ENCODE measurements at regions not wholly inside any gene's neighbourhood (a gene's known extent, or its start where the extent isn't known, plus 50 kb on each side); places are given as distances from the start of the nearest gene placed in this dataset.

DNA sequence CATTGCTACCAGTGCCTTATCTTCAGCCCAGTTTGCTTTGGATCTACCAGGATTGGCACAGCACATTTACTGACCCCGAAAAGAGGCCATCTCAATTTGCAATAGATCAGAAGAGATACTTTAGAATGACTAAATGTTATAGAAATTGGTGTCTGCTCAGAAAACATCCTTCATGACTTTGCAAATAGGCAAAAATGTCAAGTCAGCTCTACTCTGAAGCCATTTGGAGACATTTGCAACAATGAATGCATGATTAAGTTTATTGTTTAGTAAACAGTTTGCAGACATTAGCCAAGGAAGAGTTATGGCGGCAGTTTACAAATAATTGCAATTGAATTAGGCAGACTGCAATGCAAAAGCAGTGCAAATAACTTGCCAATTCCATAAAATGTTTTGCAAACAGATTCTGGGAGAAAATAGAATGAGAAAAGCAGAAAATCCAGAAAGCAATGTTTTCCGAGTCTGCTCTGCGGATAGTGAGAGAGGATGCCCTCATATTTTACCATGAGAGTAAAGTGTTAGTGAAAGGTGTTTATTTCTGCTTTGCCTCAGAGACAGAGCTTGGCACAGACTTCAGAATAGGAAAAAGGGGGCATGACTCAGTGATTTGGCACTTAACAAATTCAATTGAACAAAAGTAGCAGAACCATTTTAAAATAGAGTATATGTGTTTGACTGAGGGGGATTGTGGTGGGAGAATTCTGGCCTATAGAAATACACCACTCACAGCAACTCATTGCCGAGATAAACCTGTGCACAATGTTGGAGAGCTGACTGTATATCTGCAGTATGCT is 334.9 kb upstream of the NR2F2 start:
- no peak for DNase-seq

DNA sequence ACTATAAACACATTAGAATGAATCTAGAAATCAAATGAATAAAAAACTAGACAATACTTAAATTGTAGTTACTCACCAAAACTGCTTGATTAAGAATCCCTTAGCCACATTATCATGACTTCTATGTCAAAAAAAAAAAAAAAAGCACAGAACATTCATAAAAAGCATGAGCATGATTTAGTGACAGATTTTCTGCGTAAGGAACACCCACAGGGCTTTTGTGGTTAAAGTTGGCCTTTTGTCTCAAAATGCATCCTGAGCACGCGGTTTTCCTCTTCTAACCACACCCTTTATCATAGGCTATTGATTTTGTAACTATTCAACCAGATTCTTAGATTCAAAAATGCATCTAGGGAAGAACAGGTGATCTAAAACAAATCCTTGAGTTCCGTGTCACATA is 334.0 kb upstream of the NR2F2 start:
- DNase-seq = no peak

DNA sequence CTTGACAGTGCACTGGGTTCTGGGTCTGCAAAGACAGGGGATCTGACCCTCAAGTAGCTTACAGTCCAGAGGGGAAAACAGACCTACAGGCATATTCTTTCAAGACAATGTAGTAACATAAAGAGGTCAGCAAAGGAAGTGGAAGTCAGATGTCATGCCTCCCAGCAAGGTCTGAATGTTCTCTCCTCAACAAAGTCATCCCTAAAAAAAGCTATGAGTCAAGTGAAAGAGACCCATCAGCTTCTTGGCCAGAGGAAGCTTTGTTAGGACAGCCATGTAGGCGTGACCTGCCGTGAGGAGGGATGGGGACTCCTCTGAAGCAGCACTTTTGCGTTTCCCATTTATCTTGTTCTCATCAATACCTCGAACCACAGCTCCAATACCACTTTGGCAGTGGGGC is 331.6 kb upstream of the NR2F2 start:
- no peak for DNase-seq

- no peak for DNase-seq
Observed at GRCh38 chr15:96002890-96003859, 327.3 kb upstream of the NR2F2 start.

DNA sequence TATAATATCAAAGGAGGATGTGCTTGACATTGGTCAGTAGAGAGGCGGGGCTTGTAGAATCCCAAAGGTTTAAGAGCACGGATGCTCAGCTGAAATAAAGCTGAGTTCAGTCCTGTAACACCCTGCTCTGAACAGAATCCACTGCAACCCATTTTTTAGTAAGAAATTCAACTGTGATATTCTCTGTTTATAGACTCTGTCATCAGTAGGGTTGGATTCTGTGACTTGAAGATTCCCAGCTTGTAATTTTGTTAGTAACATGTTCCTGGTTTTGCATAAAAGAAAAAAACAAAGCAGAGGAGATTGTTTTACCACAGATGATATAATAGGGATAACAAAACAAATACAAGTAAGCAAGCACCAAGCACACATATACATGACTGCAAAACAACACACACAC is 324.6 kb upstream of the NR2F2 start:
- DNase-seq = no peak

GRCh38 chr15:96011136-96011535 is 319.4 kb upstream of the NR2F2 start:
- no peak for DNase-seq

- DNase-seq = no peak
Observed at GRCh38 chr15:96014939-96015338, 315.6 kb upstream of the NR2F2 start.

DNA sequence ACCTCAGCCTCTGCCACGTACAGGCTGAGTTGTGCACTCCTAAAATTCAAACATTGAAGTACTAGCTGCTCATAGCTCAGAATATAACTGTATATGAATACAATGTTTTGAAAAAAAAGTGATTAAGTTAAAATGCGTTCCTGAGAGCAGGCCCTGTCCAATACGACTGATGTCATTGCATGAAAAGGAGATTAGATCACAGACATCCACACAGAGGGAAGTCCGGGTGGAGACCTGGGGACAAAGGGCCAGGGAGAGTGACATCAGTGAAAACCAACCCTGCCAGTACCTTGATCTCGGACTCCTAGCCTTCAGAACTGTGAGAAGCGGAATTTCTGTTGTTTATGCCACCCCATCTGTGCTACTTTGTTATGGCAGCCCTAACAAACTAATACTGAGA is 311.4 kb upstream of the NR2F2 start:
- no peak for DNase-seq

GRCh38 chr15:96020133-96020532 is 310.4 kb upstream of the NR2F2 start:
- no peak for DNase-seq

GRCh38 chr15:96020797-96021196 is 309.7 kb upstream of the NR2F2 start:
- no peak for DNase-seq

- no peak for DNase-seq
Observed at GRCh38 chr15:96023081-96023480, 307.4 kb upstream of the NR2F2 start.

DNA sequence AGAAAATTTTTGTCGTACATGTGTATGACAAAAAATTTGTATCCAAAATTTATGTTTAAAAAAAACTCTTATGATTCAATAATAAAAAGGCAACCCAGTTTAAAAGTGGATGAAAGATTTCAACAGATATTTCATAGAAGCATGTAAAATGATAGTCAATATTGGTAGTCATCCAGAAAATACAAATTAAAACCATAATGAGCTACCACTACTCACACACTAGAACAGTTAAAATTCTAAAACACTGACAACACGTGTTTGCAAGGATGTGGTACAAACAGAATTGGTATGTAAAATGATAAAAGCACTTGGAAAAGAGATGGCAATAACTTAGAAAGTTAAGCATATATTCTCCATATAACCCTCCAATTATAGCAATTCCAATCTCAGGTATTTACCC is 303.0 kb upstream of the NR2F2 start:
- no peak for DNase-seq

DNA sequence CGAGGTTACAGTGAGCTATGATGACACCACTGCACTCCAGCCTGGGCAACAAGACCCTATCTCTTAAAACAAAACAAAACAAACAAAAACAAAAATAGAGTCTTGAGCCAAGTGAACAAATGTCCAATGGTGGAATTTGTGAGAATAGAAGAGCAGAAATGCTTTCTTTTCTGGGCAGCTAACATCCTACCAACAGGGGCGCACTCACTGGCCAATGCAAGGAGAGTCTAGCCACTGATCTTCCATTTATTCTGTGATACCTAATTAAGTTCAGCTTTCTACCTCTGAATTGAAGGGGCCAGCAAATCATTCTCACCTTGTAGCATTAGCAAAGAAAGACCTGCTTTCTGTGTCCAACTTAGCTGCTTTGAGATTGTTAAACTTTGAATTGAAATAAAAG is 301.9 kb upstream of the NR2F2 start:
- no peak for DNase-seq

- DNase-seq = no peak
Observed at GRCh38 chr15:96029172-96029571, 301.3 kb upstream of the NR2F2 start.

DNA sequence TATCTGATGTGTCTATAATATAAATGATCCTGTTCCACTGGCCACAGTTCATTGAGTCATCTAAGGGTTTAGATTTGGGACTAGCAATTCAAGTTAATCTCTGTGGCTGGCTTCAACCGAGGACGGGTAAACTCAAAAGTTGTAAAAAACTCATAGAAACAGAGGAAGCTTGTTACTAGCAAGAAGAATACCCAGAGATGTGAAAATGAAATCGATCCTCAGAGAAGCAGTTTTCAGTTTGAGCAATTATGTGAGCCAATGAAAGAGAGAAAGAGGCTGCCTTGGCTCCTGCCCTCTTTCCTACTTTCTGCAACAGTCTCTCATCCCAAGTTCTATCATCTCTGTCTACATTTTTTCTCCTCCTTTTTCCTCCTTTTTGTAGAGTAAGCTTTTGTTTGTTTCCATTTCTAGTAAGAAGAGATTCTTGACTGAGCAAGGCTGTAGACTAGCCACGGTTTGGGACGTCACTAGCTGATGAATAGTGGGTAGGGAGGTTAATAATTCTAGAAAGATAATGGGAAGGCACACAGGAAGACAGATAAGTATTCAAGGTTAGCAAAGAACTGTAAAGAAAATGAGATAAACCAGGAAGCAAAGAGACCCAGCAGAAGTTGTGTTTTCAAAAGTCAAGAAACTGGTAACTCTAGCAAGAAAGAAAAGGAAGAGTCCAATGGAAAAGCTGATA is 298.9 kb upstream of the NR2F2 start:
- no peak for DNase-seq

- no peak for DNase-seq
Observed at GRCh38 chr15:96035091-96035490, 295.4 kb upstream of the NR2F2 start.

DNA sequence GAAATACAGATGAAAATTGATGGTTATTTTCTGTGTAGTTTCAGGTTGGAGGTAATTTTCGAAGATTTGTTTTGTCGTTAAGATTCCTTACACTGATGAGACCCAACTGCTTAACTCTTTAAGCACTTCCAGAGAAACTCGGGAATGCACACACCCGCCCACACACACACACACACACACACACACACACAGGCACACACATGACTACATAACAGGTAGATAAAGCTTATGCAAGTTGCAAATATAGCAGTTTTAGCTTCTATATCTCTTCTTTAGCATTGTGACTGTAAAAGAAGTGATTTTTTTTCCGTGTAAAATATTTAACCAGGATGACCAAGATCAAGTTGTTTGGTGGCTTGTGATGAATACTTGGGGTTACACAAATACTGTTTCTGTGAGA is 294.9 kb upstream of the NR2F2 start:
- no peak for DNase-seq

- DNase-seq = no peak
Observed at GRCh38 chr15:96037584-96037983, 292.9 kb upstream of the NR2F2 start.

DNA sequence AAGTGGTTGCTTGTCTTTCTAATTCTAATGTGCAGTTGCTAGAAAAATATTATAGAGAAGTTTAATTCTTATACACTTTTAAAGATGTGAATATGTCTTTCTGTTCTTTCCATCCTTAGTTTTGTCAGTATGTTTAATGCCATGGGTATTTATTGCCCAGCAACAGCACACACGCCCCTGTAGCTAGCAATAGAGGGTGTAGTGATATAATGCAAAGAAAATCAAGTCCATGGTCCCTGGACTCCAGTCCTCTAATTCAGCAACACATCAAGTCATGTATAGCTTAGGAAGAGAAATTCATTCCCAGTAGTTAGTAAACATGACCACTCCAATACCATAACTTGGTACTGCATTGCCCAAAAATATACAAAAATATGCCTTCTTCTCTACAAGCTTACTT is 292.4 kb upstream of the NR2F2 start:
- DNase-seq = no peak

- DNase-seq = no peak
Observed at GRCh38 chr15:96038650-96039049, 291.9 kb upstream of the NR2F2 start.

- DNase-seq = no peak
Observed at GRCh38 chr15:96041982-96042733, 288.3 kb upstream of the NR2F2 start.

- no peak for DNase-seq
Observed at GRCh38 chr15:96042734-96043224, 287.7 kb upstream of the NR2F2 start.

All from muscle of back (tissue), 3 donors.